ENCODE measurements at regions not wholly inside any gene's neighbourhood (a gene's known extent, or its start where the extent isn't known, plus 50 kb on each side); places are given as distances from the start of the nearest gene placed in this dataset.

- Mint-ChIP-seq H3K4me1 (ENCODE audit: low read depth) (peaks cover 4% of the 10 kb centered on the region), H3K27me3 (ENCODE audit: low read depth) (no peaks in the 10 kb centered on the region), H3K36me3 (ENCODE audit: low read depth) (peaks cover 5% of the 10 kb centered on the region), H3K4me3 (ENCODE audit: unreplicated experiment) (no peak overlapping the region), H3K9me3 (ENCODE audit: low read depth) (peaks cover 13% of the 10 kb centered on the region), H3K27ac (ENCODE audit: unreplicated experiment) (no peak overlapping the region)
- DNase-seq (ENCODE audit: low spot score): no peak
- TF ChIP-seq CTCF (IDR thresholded peaks at IDR 0.05): no peak
Measured at GRCh38 chr11:28521075-28521474, 412.9 kb downstream of the METTL15 start.

GRCh38 chr11:28520291-28520690 is 412.1 kb downstream of the METTL15 start:
- H3K27ac Mint-ChIP-seq (ENCODE audit: unreplicated experiment): no peak overlapping the region
- no peaks in the 10 kb centered on the region for H3K27me3 Mint-ChIP-seq (ENCODE audit: low read depth)
- no peak for TF ChIP-seq CTCF (IDR thresholded peaks at IDR 0.05)
- H3K36me3 Mint-ChIP-seq (ENCODE audit: low read depth): peaks cover 2% of the 10 kb centered on the region
- DNase-seq (ENCODE audit: low spot score): no peak
- H3K4me1 Mint-ChIP-seq (ENCODE audit: low read depth): peaks cover 4% of the 10 kb centered on the region
- no peak overlapping the region for H3K4me3 Mint-ChIP-seq (ENCODE audit: unreplicated experiment)
- peaks cover 11% of the 10 kb centered on the region for H3K9me3 Mint-ChIP-seq (ENCODE audit: low read depth)

- H3K9me3 Mint-ChIP-seq (ENCODE audit: low read depth): peaks cover 4% of the 10 kb centered on the region
- H3K4me3 Mint-ChIP-seq (ENCODE audit: unreplicated experiment): no peak overlapping the region
- H3K4me1 Mint-ChIP-seq (ENCODE audit: low read depth): peaks cover 4% of the 10 kb centered on the region
- H3K27ac Mint-ChIP-seq (ENCODE audit: unreplicated experiment): no peak overlapping the region
- no peaks in the 10 kb centered on the region for H3K36me3 Mint-ChIP-seq (ENCODE audit: low read depth)
- no peaks in the 10 kb centered on the region for H3K27me3 Mint-ChIP-seq (ENCODE audit: low read depth)
- no peak for DNase-seq (ENCODE audit: low spot score)
- TF ChIP-seq CTCF (IDR thresholded peaks at IDR 0.05): no peak
Measured at GRCh38 chr11:28518825-28519224, 410.6 kb downstream of the METTL15 start.

- Mint-ChIP-seq H3K27me3 (ENCODE audit: low read depth) (no peaks in the 10 kb centered on the region), H3K27ac (ENCODE audit: unreplicated experiment) (no peak overlapping the region), H3K4me3 (ENCODE audit: unreplicated experiment) (no peak overlapping the region), H3K9me3 (ENCODE audit: low read depth) (peaks cover 10% of the 10 kb centered on the region), H3K36me3 (ENCODE audit: low read depth) (peaks cover 2% of the 10 kb centered on the region), H3K4me1 (ENCODE audit: low read depth) (peaks cover 4% of the 10 kb centered on the region)
- TF ChIP-seq CTCF (IDR thresholded peaks at IDR 0.05): no peak
- no peak for DNase-seq (ENCODE audit: low spot score)
Measured at GRCh38 chr11:28517621-28518020, 409.4 kb downstream of the METTL15 start.

GRCh38 chr11:28514391-28514790 is 406.2 kb downstream of the METTL15 start:
- Mint-ChIP-seq H3K27me3 (ENCODE audit: low read depth) (no peaks in the 10 kb centered on the region), H3K4me3 (ENCODE audit: unreplicated experiment) (no peak overlapping the region), H3K9me3 (ENCODE audit: low read depth) (peaks cover 10% of the 10 kb centered on the region), H3K36me3 (ENCODE audit: low read depth) (peaks cover 2% of the 10 kb centered on the region), H3K27ac (ENCODE audit: unreplicated experiment) (no peak overlapping the region), H3K4me1 (ENCODE audit: low read depth) (no peaks in the 10 kb centered on the region)
- DNase-seq (ENCODE audit: low spot score): no peak
- no peak for TF ChIP-seq CTCF (IDR thresholded peaks at IDR 0.05)

Measured in chondrocyte (in vitro differentiated cells).